ENCODE measurements at regions not wholly inside any gene's neighbourhood (a gene's known extent, or its start where the extent isn't known, plus 50 kb on each side); places are given as distances from the start of the nearest gene placed in this dataset.

GRCh38 chr18:65056575-65056974 is 694.2 kb upstream of the CDH7 start:
- H3K9me3 ChIP-seq = no peaks in the 10 kb centered on the region
- intact Hi-C loops (cut with DNase I) = no loop called here
- no peaks in the 10 kb centered on the region for H3K4me1 ChIP-seq
- DNase-seq (no peak), ATAC-seq (no peak)
- TF ChIP-seq POLR2A (IDR thresholded peaks at IDR 0.05) = no peak
- TF ChIP-seq, protein P1, sequence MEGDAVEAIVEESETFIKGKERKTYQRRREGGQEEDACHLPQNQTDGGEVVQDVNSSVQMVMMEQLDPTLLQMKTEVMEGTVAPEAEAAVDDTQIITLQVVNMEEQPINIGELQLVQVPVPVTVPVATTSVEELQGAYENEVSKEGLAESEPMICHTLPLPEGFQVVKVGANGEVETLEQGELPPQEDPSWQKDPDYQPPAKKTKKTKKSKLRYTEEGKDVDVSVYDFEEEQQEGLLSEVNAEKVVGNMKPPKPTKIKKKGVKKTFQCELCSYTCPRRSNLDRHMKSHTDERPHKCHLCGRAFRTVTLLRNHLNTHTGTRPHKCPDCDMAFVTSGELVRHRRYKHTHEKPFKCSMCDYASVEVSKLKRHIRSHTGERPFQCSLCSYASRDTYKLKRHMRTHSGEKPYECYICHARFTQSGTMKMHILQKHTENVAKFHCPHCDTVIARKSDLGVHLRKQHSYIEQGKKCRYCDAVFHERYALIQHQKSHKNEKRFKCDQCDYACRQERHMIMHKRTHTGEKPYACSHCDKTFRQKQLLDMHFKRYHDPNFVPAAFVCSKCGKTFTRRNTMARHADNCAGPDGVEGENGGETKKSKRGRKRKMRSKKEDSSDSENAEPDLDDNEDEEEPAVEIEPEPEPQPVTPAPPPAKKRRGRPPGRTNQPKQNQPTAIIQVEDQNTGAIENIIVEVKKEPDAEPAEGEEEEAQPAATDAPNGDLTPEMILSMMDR (IDR thresholded peaks at IDR 0.05) = no peak
- WGBS, 2 donors = 69 to 71% methylated on average over 2 of the region's 2 CpGs
- no peaks in the 10 kb centered on the region for H3K27me3 ChIP-seq
- no peak overlapping the region for H3K27ac ChIP-seq
- no peak overlapping the region for H3K4me3 ChIP-seq
- H3K36me3 ChIP-seq (replicated peaks in 1 of 2; ENCODE audit: insufficient read depth in 1 of 2, low read depth in 2 of 2) = no peaks in the 10 kb centered on the region

DNA sequence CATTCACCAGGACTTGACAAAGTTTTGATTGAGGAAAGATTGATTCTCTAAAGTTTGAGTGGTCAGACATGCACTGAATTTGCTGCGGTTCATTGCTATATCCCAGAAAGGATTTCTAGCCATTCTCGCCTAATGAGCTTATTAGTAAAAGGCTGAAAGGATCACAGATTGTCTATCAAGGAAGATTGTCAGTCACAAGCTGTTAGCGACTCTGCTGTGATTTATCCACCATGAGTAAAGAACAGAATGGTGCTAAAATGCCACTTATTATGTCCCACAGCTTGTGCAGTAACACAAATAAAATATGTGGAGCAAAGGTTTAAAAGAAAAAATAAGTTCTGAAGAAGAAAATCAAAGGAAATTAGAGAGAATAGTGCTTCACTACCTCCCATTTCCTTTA is 701.2 kb upstream of the CDH7 start:
- TF ChIP-seq, protein P1 (IDR thresholded peaks at IDR 0.05) = no peak
- no peak for TF ChIP-seq POLR2A (IDR thresholded peaks at IDR 0.05)
- no peaks in the 10 kb centered on the region for H3K27me3 ChIP-seq
- H3K9me3 ChIP-seq = no peaks in the 10 kb centered on the region
- intact Hi-C loops (cut with DNase I) = no loop called here
- no peak overlapping the region for H3K27ac ChIP-seq
- no peak for ATAC-seq
- no peak overlapping the region for H3K4me3 ChIP-seq
- 72 to 81% methylated on average over 3 of the region's 3 CpGs for WGBS, 2 donors
- H3K4me1 ChIP-seq = no peaks in the 10 kb centered on the region
- no peaks in the 10 kb centered on the region for H3K36me3 ChIP-seq (replicated peaks in 1 of 2; ENCODE audit: insufficient read depth in 1 of 2, low read depth in 2 of 2)
- DNase-seq = no peak

- no peaks in the 10 kb centered on the region for H3K27me3 ChIP-seq
- H3K4me1 ChIP-seq = no peaks in the 10 kb centered on the region
- intact Hi-C loops (cut with DNase I) = no loop called here
- H3K27ac ChIP-seq = no peak overlapping the region
- no peak for ATAC-seq
- WGBS, 2 donors = 85 to 87% methylated on average over 4 of the region's 4 CpGs
- DNase-seq = no peak
- no peaks in the 10 kb centered on the region for H3K36me3 ChIP-seq (replicated peaks in 1 of 2; ENCODE audit: insufficient read depth in 1 of 2, low read depth in 2 of 2)
- H3K9me3 ChIP-seq = no peaks in the 10 kb centered on the region
- no peak for TF ChIP-seq POLR2A (IDR thresholded peaks at IDR 0.05)
- TF ChIP-seq, protein P1 (IDR thresholded peaks at IDR 0.05) = no peak
- H3K4me3 ChIP-seq = no peak overlapping the region
Measured at GRCh38 chr18:65039578-65039977, 711.2 kb upstream of the CDH7 start.

- DNase-seq = no peak
- Histone ChIP-seq H3K27me3 (no peaks in the 10 kb centered on the region), H3K27ac (no peak overlapping the region), H3K4me1 (no peaks in the 10 kb centered on the region), H3K4me3 (no peak overlapping the region), H3K9me3 (no peaks in the 10 kb centered on the region), H3K36me3 (replicated peaks in 1 of 2; ENCODE audit: insufficient read depth in 1 of 2, low read depth in 2 of 2) (no peaks in the 10 kb centered on the region)
- TF ChIP-seq POLR2A (IDR thresholded peaks at IDR 0.05) = no peak
- TF ChIP-seq, protein P1 (IDR thresholded peaks at IDR 0.05) = no peak
- intact Hi-C loops (cut with DNase I) = no loop called here
- 68 to 80% methylated on average over 3 of the region's 3 CpGs for WGBS, 2 donors
- ATAC-seq = no peak
Measured at GRCh38 chr18:65035701-65036100, 715.1 kb upstream of the CDH7 start.

GRCh38 chr18:65025756-65026155 is 725.1 kb upstream of the CDH7 start:
- no peaks in the 10 kb centered on the region for H3K9me3 ChIP-seq
- DNase-seq = no peak
- intact Hi-C loops (cut with DNase I) = no loop called here
- H3K4me3 ChIP-seq = no peak overlapping the region
- 43 to 58% methylated on average over 2 of the region's 2 CpGs for WGBS, 2 donors
- TF ChIP-seq, protein P1 (IDR thresholded peaks at IDR 0.05) = no peak
- TF ChIP-seq POLR2A (IDR thresholded peaks at IDR 0.05) = no peak
- H3K27ac ChIP-seq = no peak overlapping the region
- H3K36me3 ChIP-seq (replicated peaks in 1 of 2; ENCODE audit: insufficient read depth in 1 of 2, low read depth in 2 of 2) = no peaks in the 10 kb centered on the region
- ATAC-seq = no peak
- H3K27me3 ChIP-seq = no peaks in the 10 kb centered on the region
- H3K4me1 ChIP-seq = no peaks in the 10 kb centered on the region

Measured in body of pancreas (tissue), 4 donors.